ENCODE measurements at regions not wholly inside any gene's neighbourhood (a gene's known extent, or its start where the extent isn't known, plus 50 kb on each side); places are given as distances from the start of the nearest gene placed in this dataset.

- no peak for TF ChIP-seq POLR2AphosphoS5 (IDR thresholded peaks at IDR 0.05)
- no peak for TF ChIP-seq CTCF (IDR thresholded peaks at IDR 0.05)
- no peak for TF ChIP-seq POLR2A (IDR thresholded peaks at IDR 0.05)
- no peak for TF ChIP-seq EP300 (IDR thresholded peaks at IDR 0.05)
Observed at GRCh38 chr20:16864069-16864468, 115.9 kb downstream of the OTOR start.

Measured in upper lobe of left lung (tissue), 4 donors.